Skin epidermis (tissue), 12 donors: ENCODE measurements at regions not wholly inside any gene's neighbourhood (a gene's known extent, or its start where the extent isn't known, plus 50 kb on each side); places are given as distances from the start of the nearest gene placed in this dataset.

Experiments used
- H3K27ac ChIP-seq, 21 experiments: fragments of 200-600 bp; sonication (generic) in 11 of 21; one replicate each; pipeline ENCODE4 v1.5.0; 2020; ENCODE audit warnings: mild to moderate bottlenecking in 3 of 21, inconsistent platforms in 2 of 21, moderate library complexity in 2 of 21
- H3K4me3 ChIP-seq, 7 experiments: fragments of 200-600 bp; sonication (generic) in 2 of 7; one replicate each; pipeline ENCODE4 v1.5.0; 2020; ENCODE audit warnings: inconsistent platforms in 2 of 7, mild to moderate bottlenecking in 2 of 7, moderate library complexity in 1 of 7

DNA sequence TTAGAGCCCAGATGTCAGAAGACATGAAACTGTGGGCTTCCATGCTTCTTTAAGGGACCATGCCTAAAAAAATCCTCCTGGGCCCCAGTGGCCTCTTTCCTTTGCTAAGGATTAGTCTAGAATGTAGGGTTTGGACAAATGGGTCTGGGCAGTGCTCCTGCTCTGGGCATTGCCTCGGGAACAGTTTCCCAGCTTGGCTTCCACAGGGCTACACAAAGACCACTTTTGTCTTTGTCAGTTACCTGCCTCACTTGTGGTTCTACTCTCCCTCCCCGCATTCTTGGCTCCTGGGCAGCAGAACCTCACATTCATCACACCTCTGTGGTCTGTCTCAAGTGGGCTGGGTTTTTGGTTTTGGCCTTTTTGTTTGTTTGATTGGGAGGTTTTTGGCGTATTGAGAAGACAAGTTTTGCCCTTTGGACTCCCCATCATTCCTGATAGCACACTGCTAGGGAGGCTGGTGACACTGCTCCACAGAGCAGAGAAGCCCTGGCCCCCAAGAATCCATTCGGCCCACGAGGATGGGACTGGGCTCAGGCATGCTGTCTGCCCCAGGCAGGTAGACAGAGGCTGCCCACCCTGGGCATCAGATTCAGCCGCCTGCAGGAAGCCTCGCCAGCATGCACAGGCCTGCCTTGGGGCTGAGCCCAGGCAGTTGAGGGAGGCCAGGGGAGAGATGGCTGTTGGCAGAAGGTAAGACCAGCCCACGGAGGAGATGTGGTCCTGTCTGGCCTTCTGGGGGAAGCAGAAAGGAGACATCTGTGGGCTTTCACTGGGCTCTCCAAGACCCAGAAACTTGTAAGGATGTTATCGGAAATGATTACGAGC is 343.7 kb downstream of the WDR11 start:
- H3K27ac ChIP-seq: peak overlapping the region in 1 of 21 experiments; percentile 59
- no peak overlapping the region for H3K4me3 ChIP-seq

DNA sequence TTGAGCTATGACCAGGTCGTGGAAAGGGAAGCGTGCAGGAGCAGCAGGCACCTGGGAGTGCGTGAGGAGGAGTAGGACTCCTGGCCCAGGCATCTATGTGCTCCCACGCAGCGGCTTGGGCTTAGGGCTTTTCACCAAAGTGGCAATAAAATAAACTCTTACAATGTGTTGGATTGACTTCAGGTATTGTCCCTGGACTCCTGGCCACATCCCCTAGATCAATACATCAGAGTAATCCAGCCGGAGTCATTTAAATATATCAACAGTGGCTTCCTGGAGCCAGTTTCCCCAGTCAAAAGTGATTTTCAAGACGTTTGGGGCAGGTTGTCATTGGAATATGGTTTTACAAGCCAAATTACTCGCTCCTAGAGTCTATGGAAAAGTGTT is 344.4 kb downstream of the WDR11 start:
- peak overlapping the region in 1 of 21 experiments; percentile 59 for H3K27ac ChIP-seq
- H3K4me3 ChIP-seq: no peak overlapping the region

GRCh38 chr10:121199081-121199480 is 347.9 kb downstream of the WDR11 start:
- Histone ChIP-seq H3K4me3 (no peak overlapping the region), H3K27ac (no peak overlapping the region)

GRCh38 chr10:121205625-121206024 is 354.5 kb downstream of the WDR11 start:
- Histone ChIP-seq H3K27ac (peak overlapping the region in 1 of 21 experiments; percentile 59), H3K4me3 (no peak overlapping the region)

DNA sequence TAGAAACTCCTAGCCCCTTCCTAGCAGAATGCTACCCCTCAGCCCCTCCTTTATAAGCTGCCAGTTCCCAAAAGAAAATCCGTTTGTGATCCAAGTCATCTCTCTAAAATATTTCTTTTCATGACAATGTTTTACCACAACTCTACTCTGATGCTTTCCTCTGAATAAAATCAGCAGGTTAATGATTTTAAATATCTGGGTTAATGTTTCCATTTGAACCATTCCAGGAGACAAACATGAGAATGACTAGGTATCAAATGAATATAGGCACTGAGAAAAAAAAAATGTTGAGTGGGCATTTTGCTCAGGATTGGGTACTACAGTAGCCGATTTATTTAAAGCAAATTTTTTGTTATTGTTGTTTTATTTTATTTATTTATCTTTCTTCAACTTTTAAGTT is 360.3 kb downstream of the WDR11 start:
- H3K27ac ChIP-seq: no peak overlapping the region
- no peak overlapping the region for H3K4me3 ChIP-seq

GRCh38 chr10:121213437-121213836 is 362.3 kb downstream of the WDR11 start:
- H3K27ac ChIP-seq: no peak overlapping the region
- H3K4me3 ChIP-seq: no peak overlapping the region

DNA sequence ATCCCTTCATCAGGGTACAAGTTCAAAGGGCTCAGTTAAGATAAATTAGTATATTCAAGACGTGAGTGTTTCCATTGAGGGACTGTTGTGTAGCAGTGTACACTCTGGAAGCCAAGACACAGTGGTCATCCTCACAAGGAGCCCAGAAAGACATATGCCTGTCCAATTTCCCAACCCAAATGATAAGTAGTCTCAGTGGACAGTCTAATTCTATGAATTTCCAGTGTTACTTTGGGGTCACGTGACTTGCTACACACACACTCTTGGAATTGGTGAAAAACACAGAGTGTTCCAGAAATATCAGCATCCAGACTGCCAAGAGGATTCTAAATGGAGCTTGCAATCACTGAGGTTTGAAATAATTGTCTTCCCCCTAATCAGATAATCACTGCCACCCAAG is 365.1 kb downstream of the WDR11 start:
- H3K4me3 ChIP-seq: no peak overlapping the region
- H3K27ac ChIP-seq: peak overlapping the region in 4 of 21 experiments; percentile 17 to 55 (median 35)

DNA sequence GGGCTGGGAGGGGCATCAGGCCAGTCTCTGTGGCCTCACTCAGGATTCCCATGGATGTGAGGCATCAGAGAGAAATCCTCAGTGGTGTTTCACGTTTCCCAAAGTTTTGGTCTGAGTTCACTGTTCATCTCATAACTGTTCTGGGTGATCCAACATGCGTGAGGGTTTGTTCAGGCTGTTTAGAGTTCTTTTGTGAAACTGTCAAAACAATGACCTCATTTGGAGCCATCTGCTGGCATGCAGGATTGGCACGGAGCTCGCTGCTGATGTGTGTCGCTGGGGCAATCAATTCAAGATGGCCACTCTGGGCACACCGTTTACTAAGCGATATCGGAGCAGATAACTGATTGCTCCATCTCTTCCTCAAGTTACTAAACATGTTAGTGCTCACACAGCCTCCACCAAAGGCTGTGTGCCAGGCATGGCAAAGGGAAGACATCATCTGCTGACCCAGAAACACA is 365.6 kb downstream of the WDR11 start:
- peak overlapping the region in 4 of 21 experiments; percentile 17 to 55 (median 35) for H3K27ac ChIP-seq
- H3K4me3 ChIP-seq: no peak overlapping the region

GRCh38 chr10:121217331-121217730 is 366.2 kb downstream of the WDR11 start:
- Histone ChIP-seq H3K4me3 (no peak overlapping the region), H3K27ac (peak overlapping the region in 3 of 21 experiments; percentile 26 to 55 (median 48))

GRCh38 chr10:121221072-121221471 is 369.9 kb downstream of the WDR11 start:
- H3K4me3 ChIP-seq: no peak overlapping the region
- no peak overlapping the region for H3K27ac ChIP-seq

- no peak overlapping the region for H3K27ac ChIP-seq
- no peak overlapping the region for H3K4me3 ChIP-seq
These were observed 370.8 kb downstream of the WDR11 start for GRCh38 chr10:121221991-121222390.

DNA sequence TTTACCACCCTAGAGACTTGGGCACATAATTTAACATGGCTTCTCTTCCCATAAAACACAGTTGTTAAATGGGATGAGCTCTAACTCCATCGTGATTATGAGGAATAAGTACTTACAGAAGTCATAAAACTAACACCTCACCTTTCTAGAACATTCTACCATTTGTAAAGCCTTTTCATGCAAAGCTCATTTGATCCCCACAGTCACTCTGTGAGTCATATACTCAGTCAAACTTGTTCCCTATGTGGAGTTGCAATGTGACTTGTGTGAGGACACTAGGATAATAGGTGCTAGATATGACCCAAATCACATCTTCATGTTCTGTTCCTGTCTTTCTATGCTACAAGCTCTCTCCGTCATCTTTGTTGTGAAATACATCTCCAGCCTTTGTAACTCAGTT is 371.7 kb downstream of the WDR11 start:
- no peak overlapping the region for H3K27ac ChIP-seq
- no peak overlapping the region for H3K4me3 ChIP-seq

DNA sequence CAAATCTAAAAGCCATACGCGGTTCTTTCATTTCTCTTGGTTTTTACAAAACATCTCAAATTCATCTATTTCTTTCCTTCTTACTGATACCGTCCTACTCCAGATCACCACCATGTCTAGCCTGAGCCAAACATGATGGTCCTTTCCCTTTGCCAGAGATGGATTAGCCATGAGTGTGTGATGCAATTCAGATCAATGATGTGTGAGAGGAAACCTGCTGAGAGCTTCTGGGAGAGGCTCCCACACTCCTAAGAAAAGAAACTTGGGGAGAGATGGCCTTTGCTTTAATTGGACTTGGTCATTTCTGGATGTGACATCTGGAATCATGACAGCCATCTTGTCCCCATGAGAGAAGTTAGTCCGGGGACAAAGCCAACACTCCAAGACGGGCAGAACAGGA is 367.2 kb downstream of the FGFR2 start:
- Histone ChIP-seq H3K4me3 (no peak overlapping the region), H3K27ac (no peak overlapping the region)

- no peak overlapping the region for H3K4me3 ChIP-seq
These were observed 365.8 kb downstream of the FGFR2 start for GRCh38 chr10:121232494-121232893.

DNA sequence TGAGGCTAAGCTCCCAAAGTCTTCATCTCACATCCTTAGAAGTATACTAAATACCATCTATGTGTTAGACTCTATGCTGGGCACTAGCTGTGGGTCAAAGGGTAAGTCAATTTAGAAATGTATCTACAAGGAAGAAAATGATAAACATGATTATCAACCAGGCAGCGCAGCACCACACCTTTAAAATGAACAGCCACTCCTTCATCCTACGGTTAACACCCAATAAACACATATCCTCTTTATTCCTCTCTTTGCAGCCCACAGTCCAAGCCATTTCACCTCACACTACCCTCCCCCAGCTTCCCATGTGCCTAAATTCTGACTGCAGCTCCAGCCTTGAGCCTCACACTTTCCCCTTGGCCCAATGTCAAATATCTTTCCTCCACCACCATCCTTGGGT is 362.6 kb downstream of the FGFR2 start:
- Histone ChIP-seq H3K4me3 (no peak overlapping the region), H3K27ac (no peak overlapping the region)

More at GRCh38 chr10:121232494-121232893, 365.8 kb downstream of the FGFR2 start:
- H3K27ac ChIP-seq: no peak overlapping the region

DNA sequence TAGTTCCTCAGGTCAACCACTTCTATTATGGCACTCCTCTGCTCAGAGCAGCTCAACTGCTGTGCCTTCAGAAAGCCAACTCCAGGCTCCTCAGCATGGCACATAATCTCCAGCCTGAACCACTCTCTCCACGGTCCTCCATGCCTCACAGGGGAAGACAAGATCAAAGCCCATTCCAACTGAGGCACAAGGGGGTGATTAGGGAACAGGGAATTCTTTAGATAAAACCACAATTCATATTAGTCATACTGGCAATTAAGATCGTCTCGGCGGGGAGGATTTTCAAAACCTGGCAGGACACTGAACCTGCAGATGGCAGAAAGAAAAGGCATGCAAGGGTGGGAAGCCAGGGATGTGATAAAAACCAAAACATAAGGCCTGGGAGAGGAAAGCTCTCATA is 361.6 kb downstream of the FGFR2 start:
- no peak overlapping the region for H3K4me3 ChIP-seq

DNA sequence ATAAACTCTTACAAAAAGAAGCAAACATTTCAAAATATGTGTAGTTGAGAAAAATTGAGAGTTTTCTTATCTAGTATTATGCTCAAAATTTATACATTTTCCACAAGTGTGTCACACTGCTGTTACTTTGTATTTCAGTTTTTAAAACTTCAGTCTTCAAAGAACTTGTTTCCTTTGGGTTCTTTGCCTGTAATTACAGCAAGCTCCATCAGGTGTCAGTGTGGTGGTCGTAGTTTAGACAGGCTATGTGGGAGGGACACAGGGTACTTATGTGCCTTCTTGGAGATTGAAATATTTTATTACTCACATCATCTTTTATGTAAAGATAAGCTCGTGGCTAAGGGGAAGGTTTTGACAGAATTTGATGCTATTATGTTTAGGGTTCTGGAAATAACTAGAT is 360.5 kb downstream of the FGFR2 start:
- H3K27ac ChIP-seq: no peak overlapping the region

More for the DNA sequence above, 361.6 kb downstream of the FGFR2 start:
- no peak overlapping the region for H3K27ac ChIP-seq

DNA sequence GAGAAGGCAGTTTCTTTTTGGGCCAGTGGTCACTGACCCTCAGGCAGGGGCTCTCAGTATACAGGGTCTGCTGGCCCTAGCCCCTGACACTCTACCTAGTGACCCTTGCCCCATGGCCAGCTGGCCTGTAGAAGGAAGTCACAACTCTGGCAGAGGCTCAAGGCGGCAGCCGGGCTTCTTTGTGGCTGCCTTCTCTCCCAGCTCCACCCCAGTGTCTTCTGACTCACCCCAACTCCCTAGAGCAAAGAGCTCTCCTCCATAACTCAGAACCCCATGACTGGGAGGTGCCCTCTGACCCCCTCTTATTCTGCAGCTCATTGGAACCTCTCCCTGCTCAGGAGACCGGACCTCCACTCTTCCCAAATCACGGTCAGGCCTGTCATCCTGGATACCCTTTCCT is 358.2 kb downstream of the FGFR2 start:
- no peak overlapping the region for H3K4me3 ChIP-seq
- H3K27ac ChIP-seq: no peak overlapping the region

More for the DNA sequence above, 360.5 kb downstream of the FGFR2 start:
- H3K4me3 ChIP-seq: no peak overlapping the region

DNA sequence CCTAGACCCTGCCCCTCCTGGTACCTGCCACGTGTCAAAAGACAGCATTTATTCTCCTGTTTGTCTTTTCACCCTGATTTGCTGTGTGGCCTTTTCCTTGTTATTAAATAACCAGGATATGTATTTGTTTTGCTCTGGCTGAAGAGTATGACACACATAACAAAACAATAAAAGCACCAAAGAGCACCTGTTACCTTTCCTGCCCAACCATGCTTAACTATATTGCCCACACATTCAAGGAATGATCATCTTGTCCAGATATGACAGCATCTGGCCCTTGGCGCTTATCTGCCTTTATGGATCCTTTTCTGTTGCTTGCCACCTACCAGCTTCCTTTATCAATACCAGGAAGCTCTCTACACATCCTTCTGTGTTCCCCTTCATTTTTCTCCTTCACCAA is 357.7 kb downstream of the FGFR2 start:
- H3K4me3 ChIP-seq: no peak overlapping the region
- H3K27ac ChIP-seq: no peak overlapping the region

GRCh38 chr10:121241337-121241736 is 356.9 kb downstream of the FGFR2 start:
- H3K27ac ChIP-seq: no peak overlapping the region

DNA sequence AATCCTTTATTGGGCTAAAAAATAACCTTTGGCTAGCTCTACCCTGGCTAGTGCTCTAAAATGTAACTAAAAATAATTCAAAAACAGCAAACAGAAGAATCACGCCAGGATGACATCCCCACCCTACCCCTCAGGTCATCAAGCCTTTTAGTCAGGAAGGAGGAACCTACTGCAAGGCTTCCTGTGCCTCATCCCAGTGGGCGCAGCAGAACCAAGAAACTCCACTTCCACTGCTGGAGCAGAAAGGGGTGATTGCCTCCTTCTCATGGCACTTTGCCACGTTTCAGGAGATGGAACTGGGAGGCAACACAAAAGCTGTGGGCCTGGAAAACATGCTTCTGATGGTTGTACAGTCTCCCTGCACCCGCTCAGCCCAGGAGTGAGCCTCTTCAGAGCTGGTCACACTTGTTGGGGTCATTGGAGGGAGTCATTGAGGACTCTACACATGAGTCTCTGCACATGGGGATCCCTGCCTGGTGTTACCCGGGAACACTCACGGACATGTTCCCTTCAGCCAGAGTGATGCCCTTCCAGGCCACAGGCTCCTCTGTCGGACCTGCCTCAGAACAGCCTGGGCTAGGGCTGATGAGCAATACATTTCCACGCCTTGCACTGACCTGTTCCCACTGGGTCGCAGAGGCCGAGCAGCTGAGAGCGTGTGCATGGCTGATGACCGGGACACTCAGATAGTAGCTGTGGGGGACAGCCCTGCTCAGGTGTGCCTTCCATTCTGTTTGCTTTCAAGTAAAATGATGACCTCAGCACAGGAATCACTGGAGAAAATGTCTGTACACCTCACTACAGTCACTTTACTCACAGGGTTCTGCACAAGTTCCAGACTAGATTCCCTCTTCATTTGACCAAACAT is 355.3 kb downstream of the FGFR2 start:
- no peak overlapping the region for H3K4me3 ChIP-seq
- no peak overlapping the region for H3K27ac ChIP-seq

More at GRCh38 chr10:121241337-121241736, 356.9 kb downstream of the FGFR2 start:
- H3K4me3 ChIP-seq: no peak overlapping the region
